PC-3 (cell line): ENCODE measurements at regions not wholly inside any gene's neighbourhood (a gene's known extent, or its start where the extent isn't known, plus 50 kb on each side); places are given as distances from the start of the nearest gene placed in this dataset.

Experiments
- ATAC-seq: fragments of 200-7000 bp; cut with Tn5 transposase; 2 replicates; pipeline ENCODE4 v1.9.1; 2020; ENCODE audit warnings: mild to moderate bottlenecking, moderate library complexity
- BruUV-seq: library from RNA; stranded (reverse); fragments of 400-500 nt; replicated peaks from 2 replicates; lab custom pipeline; 2021; lab: Mats Ljungman, UMichigan
- CTCF ChIA-PET: fragments of 300-600 bp; sonication (Branson Sonifier 250); formaldehyde crosslinking; loops from one replicate; lab custom pipeline; 2022; ENCODE audit warnings: antibody characterized with exemption; lab: Charles Lee
- POLR2A ChIA-PET: fragments of 300-600 bp; sonication (Branson Sonifier 250); formaldehyde crosslinking; loops from one replicate; lab custom pipeline; 2022; ENCODE audit warnings: antibody characterized with exemption; ENCODE audit not compliant: unreplicated experiment; lab: Charles Lee
- DNase-seq: peaks from one replicate; pipeline ENCODE4 v3.0.0-alpha.2; 2015
- H2AFZ ChIP-seq: fragments of 300-600 bp; sonication (generic); 2 replicates; pipeline ENCODE4 v1.6.0; 2016; ENCODE audit warnings: antibody characterized with exemption, low read length
- H3F3A ChIP-seq: fragments of 300-600 bp; sonication (generic); one replicate; pipeline ENCODE4 v1.6.0; 2017; ENCODE audit warnings: antibody characterized with exemption, low read length, control low read depth, mild to moderate bottlenecking; ENCODE audit not compliant: unreplicated experiment
- H3K27ac ChIP-seq: fragments of 300-600 bp; sonication (generic); 2 replicates; pipeline ENCODE4 v1.5.1; 2016; ENCODE audit warnings: mild to moderate bottlenecking, low read length
- H3K27me3 ChIP-seq: fragments of 300-600 bp; sonication (generic); 2 replicates; pipeline ENCODE4 v1.6.1; 2016; ENCODE audit warnings: low read length, mixed read lengths
- H3K36me3 ChIP-seq: fragments of 300-600 bp; sonication (generic); 2 replicates; pipeline ENCODE4 v1.6.1; 2016; ENCODE audit warnings: low read depth, mixed run types, low read length, mixed read lengths
- H3K4me1 ChIP-seq: fragments of 300-600 bp; sonication (generic); 2 replicates; pipeline ENCODE4 v1.5.1; 2016; ENCODE audit warnings: low read length; ENCODE audit not compliant: insufficient read depth
- H3K4me2 ChIP-seq: fragments of 300-600 bp; sonication (generic); 2 replicates; pipeline ENCODE4 v1.6.0; 2016; ENCODE audit warnings: low read length
- H3K4me3 ChIP-seq: fragments of 300-600 bp; sonication (generic); 2 replicates; pipeline ENCODE4 v1.5.1; 2016; ENCODE audit warnings: mild to moderate bottlenecking, low read length, mixed read lengths
- H3K79me2 ChIP-seq: fragments of 300-600 bp; sonication (generic); 2 replicates; pipeline ENCODE4 v1.6.1; 2017; ENCODE audit warnings: low read length, mixed read lengths
- H3K9ac ChIP-seq: fragments of 300-600 bp; sonication (generic); 2 replicates; pipeline ENCODE4 v1.6.0; 2016; ENCODE audit warnings: mild to moderate bottlenecking, low read length
- H3K9me2 ChIP-seq: fragments of 300-600 bp; sonication (generic); replicated peaks from 2 replicates; pipeline ENCODE4 v1.6.1; 2016; ENCODE audit warnings: mixed run types, low read length, mixed read lengths
- H3K9me3 ChIP-seq: fragments of 300-600 bp; sonication (generic); 2 replicates; pipeline ENCODE4 v1.6.1; 2016; ENCODE audit warnings: low read length, mixed read lengths
- H4K20me1 ChIP-seq: fragments of 300-600 bp; sonication (generic); 2 replicates; pipeline ENCODE4 v1.6.1; 2016; ENCODE audit warnings: low read length, mixed read lengths
- EZH2 ChIP-seq: fragments of 300-600 bp; sonication (generic); IDR thresholded peaks from one replicate; pipeline ENCODE4 v1.6.1; 2017; ENCODE audit warnings: antibody characterized with exemption, mild to moderate bottlenecking, low read length; ENCODE audit not compliant: unreplicated experiment
- EZH2phosphoT487 ChIP-seq: fragments of 300-600 bp; sonication (generic); IDR thresholded peaks from 2 replicates; pipeline ENCODE4 v1.6.1; 2018; ENCODE audit warnings: mild to moderate bottlenecking, antibody characterized with exemption, low read length, borderline replicate concordance
- intact Hi-C: fragments of 100-400 bp; cut with micrococcal nuclease; formaldehyde crosslinking; loops from 2 replicates; pipeline ENCODE4 v1.9.0; 2023
- TF ChIP-seq, protein P1 (sequence below): fragments of 300-600 bp; sonication (generic); conservative IDR thresholded peaks from 2 replicates; pipeline ENCODE4 v1.5.1; 2017; ENCODE audit warnings: antibody characterized with exemption, low read depth, mild to moderate bottlenecking, low read length

DNA sequence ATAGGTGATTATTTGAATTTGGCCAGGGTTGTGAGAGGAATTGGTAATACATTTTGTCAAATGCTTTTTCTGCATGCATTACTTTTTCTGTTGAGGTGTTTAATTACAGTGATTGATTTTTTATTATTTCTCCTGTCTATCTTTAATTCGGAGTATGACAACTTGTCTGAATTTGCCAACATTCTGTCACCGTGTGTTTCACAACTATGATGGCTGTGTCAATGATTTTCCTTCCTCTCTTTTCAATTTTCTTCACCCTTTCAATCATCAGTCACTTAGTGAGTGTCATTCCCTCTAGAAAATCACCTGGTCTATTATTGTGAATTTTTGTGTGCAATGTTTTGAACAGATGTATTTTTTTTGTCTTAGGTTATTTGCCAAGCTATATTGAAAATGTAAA is 1221.4 kb upstream of the CDH18 start:
- H3K27me3 ChIP-seq, result no peaks in the 10 kb centered on the region
- no peak overlapping the region for H2AFZ ChIP-seq
- no peak overlapping the region for H3K4me2 ChIP-seq
- H3F3A ChIP-seq, result no peaks in the 10 kb centered on the region
- no TSS peak for BruUV-seq
- H3K4me3 ChIP-seq, result no peak overlapping the region
- no peaks in the 10 kb centered on the region for H3K36me3 ChIP-seq
- no peak overlapping the region for H3K27ac ChIP-seq
- H3K9me3 ChIP-seq, result no peaks in the 10 kb centered on the region
- H3K79me2 ChIP-seq, result no peaks in the 10 kb centered on the region
- DNase-seq, result no peak
- POLR2A ChIA-PET, result no interaction called here
- H3K9ac ChIP-seq, result no peak overlapping the region
- CTCF ChIA-PET, result no interaction called here
- TF ChIP-seq, protein P1, sequence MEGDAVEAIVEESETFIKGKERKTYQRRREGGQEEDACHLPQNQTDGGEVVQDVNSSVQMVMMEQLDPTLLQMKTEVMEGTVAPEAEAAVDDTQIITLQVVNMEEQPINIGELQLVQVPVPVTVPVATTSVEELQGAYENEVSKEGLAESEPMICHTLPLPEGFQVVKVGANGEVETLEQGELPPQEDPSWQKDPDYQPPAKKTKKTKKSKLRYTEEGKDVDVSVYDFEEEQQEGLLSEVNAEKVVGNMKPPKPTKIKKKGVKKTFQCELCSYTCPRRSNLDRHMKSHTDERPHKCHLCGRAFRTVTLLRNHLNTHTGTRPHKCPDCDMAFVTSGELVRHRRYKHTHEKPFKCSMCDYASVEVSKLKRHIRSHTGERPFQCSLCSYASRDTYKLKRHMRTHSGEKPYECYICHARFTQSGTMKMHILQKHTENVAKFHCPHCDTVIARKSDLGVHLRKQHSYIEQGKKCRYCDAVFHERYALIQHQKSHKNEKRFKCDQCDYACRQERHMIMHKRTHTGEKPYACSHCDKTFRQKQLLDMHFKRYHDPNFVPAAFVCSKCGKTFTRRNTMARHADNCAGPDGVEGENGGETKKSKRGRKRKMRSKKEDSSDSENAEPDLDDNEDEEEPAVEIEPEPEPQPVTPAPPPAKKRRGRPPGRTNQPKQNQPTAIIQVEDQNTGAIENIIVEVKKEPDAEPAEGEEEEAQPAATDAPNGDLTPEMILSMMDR, result no peak
- TF ChIP-seq EZH2phosphoT487 (no peak), EZH2 (no peak)
- ATAC-seq, result no peak
- H3K4me1 ChIP-seq, result no peaks in the 10 kb centered on the region
- intact Hi-C loops, result no loop called here
- no peaks in the 10 kb centered on the region for H4K20me1 ChIP-seq
- no peaks in the 10 kb centered on the region for H3K9me2 ChIP-seq

DNA sequence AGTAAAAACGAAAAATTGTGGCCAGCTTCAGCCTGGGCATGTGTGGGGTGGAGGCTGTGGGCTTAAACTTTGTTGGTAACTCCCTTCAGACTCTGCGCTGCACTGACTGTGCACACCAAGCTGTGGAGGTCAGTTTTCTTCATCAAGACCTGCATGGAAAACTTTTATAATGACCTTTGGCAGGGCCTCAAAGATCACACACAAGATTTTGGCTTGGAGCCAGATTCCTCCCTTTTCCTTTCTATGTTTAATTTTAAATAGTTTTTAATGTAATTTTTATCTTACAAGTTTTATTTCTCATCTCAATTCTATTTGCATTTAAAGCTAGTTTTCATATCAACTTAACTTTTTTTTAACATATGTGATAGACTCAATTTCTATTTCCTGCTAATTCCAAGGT is 1211.1 kb upstream of the CDH18 start:
- no peak overlapping the region for H3K4me3 ChIP-seq
- POLR2A ChIA-PET, result no interaction called here
- no peak overlapping the region for H3K4me2 ChIP-seq
- no peak for ATAC-seq
- H3K79me2 ChIP-seq, result no peaks in the 10 kb centered on the region
- H3K27me3 ChIP-seq, result no peaks in the 10 kb centered on the region
- H3K9me3 ChIP-seq, result no peaks in the 10 kb centered on the region
- CTCF ChIA-PET, result no interaction called here
- no peaks in the 10 kb centered on the region for H3K9me2 ChIP-seq
- no peak for DNase-seq
- H3K9ac ChIP-seq, result no peak overlapping the region
- H2AFZ ChIP-seq, result no peak overlapping the region
- intact Hi-C loops, result loop anchor here (10.0 kb wide), 1 partner anchor 224 kb away; no protein-coding TSS in a partner anchor
- TF ChIP-seq EZH2phosphoT487, result no peak
- TF ChIP-seq EZH2, result no peak
- TF ChIP-seq, protein P1, result no peak
- no peaks in the 10 kb centered on the region for H3F3A ChIP-seq
- H3K27ac ChIP-seq, result no peak overlapping the region
- H3K4me1 ChIP-seq, result peaks cover 16% of the 10 kb centered on the region
- no TSS peak for BruUV-seq
- H3K36me3 ChIP-seq, result no peaks in the 10 kb centered on the region
- H4K20me1 ChIP-seq, result no peaks in the 10 kb centered on the region

DNA sequence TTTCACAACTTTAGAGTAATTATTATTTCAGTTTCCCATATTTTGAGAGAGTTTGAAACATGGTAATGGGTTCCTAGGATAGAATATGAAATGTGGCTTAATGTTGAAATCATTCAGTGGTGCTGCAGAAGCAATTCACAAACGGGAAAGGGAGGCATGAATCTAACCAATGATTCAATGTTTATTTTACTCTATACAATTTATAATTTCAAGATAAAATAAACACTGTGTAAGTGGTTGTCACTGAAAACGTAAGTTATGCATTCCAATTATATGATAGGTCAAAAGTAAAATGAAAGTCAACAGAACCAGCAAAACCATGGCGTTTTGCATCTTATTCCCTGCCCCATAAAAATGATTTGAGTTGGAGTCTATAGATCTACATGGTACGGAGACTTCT is 1207.1 kb upstream of the CDH18 start:
- ATAC-seq, result peak; percentile 86
- H3K4me1 ChIP-seq, result peaks cover 19% of the 10 kb centered on the region
- no TSS peak for BruUV-seq
- no peaks in the 10 kb centered on the region for H3K27me3 ChIP-seq
- no peak for TF ChIP-seq EZH2
- TF ChIP-seq, protein P1, result no peak
- no peak for TF ChIP-seq EZH2phosphoT487
- no peaks in the 10 kb centered on the region for H3K9me3 ChIP-seq
- no peaks in the 10 kb centered on the region for H3K36me3 ChIP-seq
- peak; percentile 78 for DNase-seq
- H4K20me1 ChIP-seq, result no peaks in the 10 kb centered on the region
- peak overlapping the region; percentile 75 for H3K4me2 ChIP-seq
- peak overlapping the region; percentile 77 for H2AFZ ChIP-seq
- H3K79me2 ChIP-seq, result no peaks in the 10 kb centered on the region
- POLR2A ChIA-PET, result no interaction called here
- H3K9ac ChIP-seq, result peak overlapping the region; percentile 30; the same call in 1 of the 2 replicates
- peak overlapping the region; percentile 78 for H3K27ac ChIP-seq
- H3K9me2 ChIP-seq, result no peaks in the 10 kb centered on the region
- no peaks in the 10 kb centered on the region for H3F3A ChIP-seq
- H3K4me3 ChIP-seq, result peak overlapping the region; percentile 41
- CTCF ChIA-PET, result no interaction called here
- intact Hi-C loops, result loop anchor here (2.0 to 10.0 kb wide), 2 partner anchors 24 to 220 kb away; no protein-coding TSS in a partner anchor
